ENCODE measurements at regions not wholly inside any gene's neighbourhood (a gene's known extent, or its start where the extent isn't known, plus 50 kb on each side); places are given as distances from the start of the nearest gene placed in this dataset.

- Histone ChIP-seq H3K27me3 (no peaks in the 10 kb centered on the region), H3K9me3 (no peaks in the 10 kb centered on the region), H3K4me3 (no peak overlapping the region), H3K27ac (no peak overlapping the region), H3K36me3 (no peaks in the 10 kb centered on the region), H3K4me1 (no peaks in the 10 kb centered on the region)
- intact Hi-C loops (cut with DNase I) = no loop called here
- TF ChIP-seq CTCF (IDR thresholded peaks at IDR 0.05) = no peak
- TF ChIP-seq POLR2AphosphoS5 (IDR thresholded peaks at IDR 0.05; ENCODE audit: insufficient read depth in 1 of 2, low read depth in 1 of 2) = no peak
- TF ChIP-seq POLR2A (IDR thresholded peaks at IDR 0.05) = no peak
- DNase-seq (ENCODE audit: extremely low spot score in 2 of 2) = no peak
Observed at GRCh38 chr12:92324849-92325500, 179.3 kb upstream of the BTG1 start.

- Histone ChIP-seq H3K27me3 (no peaks in the 10 kb centered on the region), H3K36me3 (no peaks in the 10 kb centered on the region), H3K4me3 (no peak overlapping the region), H3K4me1 (no peaks in the 10 kb centered on the region), H3K27ac (no peak overlapping the region), H3K9me3 (no peaks in the 10 kb centered on the region)
- DNase-seq (ENCODE audit: extremely low spot score in 2 of 2) = no peak
- intact Hi-C loops (cut with DNase I) = no loop called here
- TF ChIP-seq POLR2AphosphoS5 (IDR thresholded peaks at IDR 0.05; ENCODE audit: insufficient read depth in 1 of 2, low read depth in 1 of 2) = no peak
- no peak for TF ChIP-seq CTCF (IDR thresholded peaks at IDR 0.05)
- no peak for TF ChIP-seq POLR2A (IDR thresholded peaks at IDR 0.05)
Observed at GRCh38 chr12:92312463-92312964, 166.9 kb upstream of the BTG1 start.

GRCh38 chr12:92304371-92305055 lies 158.9 kb upstream of the BTG1 start:
- Histone ChIP-seq H3K27ac (peak overlapping the region; percentile 7), H3K4me1 (no peaks in the 10 kb centered on the region), H3K4me3 (no peak overlapping the region), H3K36me3 (no peaks in the 10 kb centered on the region), H3K27me3 (no peaks in the 10 kb centered on the region), H3K9me3 (no peaks in the 10 kb centered on the region)
- intact Hi-C loops (cut with DNase I) = no loop called here
- TF ChIP-seq POLR2A (IDR thresholded peaks at IDR 0.05) (no peak), CTCF (IDR thresholded peaks at IDR 0.05) (no peak), POLR2AphosphoS5 (IDR thresholded peaks at IDR 0.05; ENCODE audit: insufficient read depth in 1 of 2, low read depth in 1 of 2) (no peak)
- DNase-seq (ENCODE audit: extremely low spot score in 2 of 2) = no peak

GRCh38 chr12:92302041-92302829 lies 156.6 kb upstream of the BTG1 start:
- no peaks in the 10 kb centered on the region for H3K4me1 ChIP-seq
- H3K4me3 ChIP-seq = no peak overlapping the region
- intact Hi-C loops (cut with DNase I) = no loop called here
- no peaks in the 10 kb centered on the region for H3K27me3 ChIP-seq
- H3K36me3 ChIP-seq = no peaks in the 10 kb centered on the region
- no peak overlapping the region for H3K27ac ChIP-seq
- TF ChIP-seq POLR2A (IDR thresholded peaks at IDR 0.05) (no peak), CTCF (IDR thresholded peaks at IDR 0.05) (no peak), POLR2AphosphoS5 (IDR thresholded peaks at IDR 0.05; ENCODE audit: insufficient read depth in 1 of 2, low read depth in 1 of 2) (no peak)
- no peaks in the 10 kb centered on the region for H3K9me3 ChIP-seq
- DNase-seq (ENCODE audit: extremely low spot score in 2 of 2) = no peak
